Brain microvascular endothelial cell (primary cell): ENCODE measurements at regions not wholly inside any gene's neighbourhood (a gene's known extent, or its start where the extent isn't known, plus 50 kb on each side); places are given as distances from the start of the nearest gene placed in this dataset.

Source experiments
- DNase-seq: peaks from one replicate; pipeline ENCODE4 v3.0.0-alpha.2; 2020
- H3K27ac ChIP-seq: fragments of 250-450 bp; sonication (Bioruptor Pico); 2 replicates; pipeline ENCODE4 v1.5.1; 2020; ENCODE audit warnings: mild to moderate bottlenecking, moderate library complexity
- H3K27me3 ChIP-seq: fragments of 250-450 bp; sonication (Bioruptor Pico); replicated peaks from 2 replicates; pipeline ENCODE4 v1.5.1; 2020; ENCODE audit warnings: mild to moderate bottlenecking
- H3K36me3 ChIP-seq: fragments of 250-450 bp; sonication (Bioruptor Pico); replicated peaks from 2 replicates; pipeline ENCODE4 v1.5.1; 2020; ENCODE audit warnings: mild to moderate bottlenecking
- H3K4me3 ChIP-seq: 2 replicates; pipeline ENCODE4 v1.5.1; 2011; ENCODE audit warnings: low read depth, mild to moderate bottlenecking, control low read depth, low read length, moderate library complexity
- in situ Hi-C: cut with HindIII; loops from 2 replicates; pipeline ENCODE4 v1.10.0; 2017; ENCODE audit warnings: low sequenced_read_pairs, low pct_ligation_motif_present
- TF ChIP-seq, protein P1 (sequence below): IDR thresholded peaks from 2 replicates; pipeline ENCODE4 v1.5.1; 2011; ENCODE audit warnings: low read depth, mild to moderate bottlenecking, moderate library complexity, low read length, control low read depth, inconsistent platforms; ENCODE audit errors: missing control alignments

GRCh38 chr1:38244218-38244845 is 197.7 kb upstream of the POU3F1 start:
- Histone ChIP-seq H3K27ac (no peak overlapping the region), H3K4me3 (no peak overlapping the region), H3K36me3 (no peaks in the 10 kb centered on the region), H3K27me3 (no peaks in the 10 kb centered on the region)
- DNase-seq = no peak
- in situ Hi-C loops = no loop called here
- TF ChIP-seq, protein P1, sequence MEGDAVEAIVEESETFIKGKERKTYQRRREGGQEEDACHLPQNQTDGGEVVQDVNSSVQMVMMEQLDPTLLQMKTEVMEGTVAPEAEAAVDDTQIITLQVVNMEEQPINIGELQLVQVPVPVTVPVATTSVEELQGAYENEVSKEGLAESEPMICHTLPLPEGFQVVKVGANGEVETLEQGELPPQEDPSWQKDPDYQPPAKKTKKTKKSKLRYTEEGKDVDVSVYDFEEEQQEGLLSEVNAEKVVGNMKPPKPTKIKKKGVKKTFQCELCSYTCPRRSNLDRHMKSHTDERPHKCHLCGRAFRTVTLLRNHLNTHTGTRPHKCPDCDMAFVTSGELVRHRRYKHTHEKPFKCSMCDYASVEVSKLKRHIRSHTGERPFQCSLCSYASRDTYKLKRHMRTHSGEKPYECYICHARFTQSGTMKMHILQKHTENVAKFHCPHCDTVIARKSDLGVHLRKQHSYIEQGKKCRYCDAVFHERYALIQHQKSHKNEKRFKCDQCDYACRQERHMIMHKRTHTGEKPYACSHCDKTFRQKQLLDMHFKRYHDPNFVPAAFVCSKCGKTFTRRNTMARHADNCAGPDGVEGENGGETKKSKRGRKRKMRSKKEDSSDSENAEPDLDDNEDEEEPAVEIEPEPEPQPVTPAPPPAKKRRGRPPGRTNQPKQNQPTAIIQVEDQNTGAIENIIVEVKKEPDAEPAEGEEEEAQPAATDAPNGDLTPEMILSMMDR = no peak

DNA sequence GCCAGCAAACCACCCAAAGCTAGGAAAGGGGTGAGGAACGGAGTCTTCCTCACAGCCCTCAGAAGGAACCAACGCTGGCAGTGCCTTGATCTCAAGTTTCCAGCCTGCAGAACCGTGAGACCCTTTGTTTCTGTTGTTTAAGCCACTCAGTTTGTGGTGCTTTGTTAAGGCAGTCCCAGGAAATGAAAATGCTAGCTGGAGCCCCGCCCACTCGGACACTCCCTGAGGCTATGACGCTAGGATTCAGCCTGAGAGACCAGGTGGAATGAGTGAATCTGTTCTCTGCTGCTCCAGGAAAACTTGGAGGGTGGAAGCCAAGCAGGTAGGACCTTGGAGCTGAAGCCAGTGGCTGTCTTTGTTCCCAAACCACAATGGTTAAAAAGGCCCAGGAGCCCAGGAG is 196.5 kb upstream of the POU3F1 start:
- Histone ChIP-seq H3K27ac (no peak overlapping the region), H3K27me3 (no peaks in the 10 kb centered on the region), H3K4me3 (no peak overlapping the region), H3K36me3 (no peaks in the 10 kb centered on the region)
- DNase-seq = no peak
- TF ChIP-seq, protein P1 = no peak
- in situ Hi-C loops = no loop called here

DNA sequence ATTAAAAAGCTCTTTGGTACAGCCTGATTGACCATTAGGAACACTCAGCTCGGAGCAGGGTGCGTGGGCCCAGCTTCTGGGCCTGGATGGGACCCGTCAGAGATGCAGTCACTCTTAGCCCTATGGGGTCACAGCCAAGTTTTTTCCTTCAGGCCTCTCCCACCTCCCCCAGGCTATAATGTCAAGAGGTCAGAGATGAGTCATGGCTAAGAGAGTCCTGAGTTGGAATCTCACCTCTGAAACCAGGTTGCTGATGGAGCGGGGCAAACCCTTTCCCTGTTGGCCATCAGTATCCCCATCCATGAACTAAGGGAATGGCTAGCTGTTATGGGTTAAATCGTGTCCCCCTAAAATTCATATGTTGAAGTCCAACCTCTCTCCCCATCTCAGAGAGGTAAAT is 195.9 kb upstream of the POU3F1 start:
- TF ChIP-seq, protein P1 = no peak
- no peak for DNase-seq
- in situ Hi-C loops = no loop called here

DNA sequence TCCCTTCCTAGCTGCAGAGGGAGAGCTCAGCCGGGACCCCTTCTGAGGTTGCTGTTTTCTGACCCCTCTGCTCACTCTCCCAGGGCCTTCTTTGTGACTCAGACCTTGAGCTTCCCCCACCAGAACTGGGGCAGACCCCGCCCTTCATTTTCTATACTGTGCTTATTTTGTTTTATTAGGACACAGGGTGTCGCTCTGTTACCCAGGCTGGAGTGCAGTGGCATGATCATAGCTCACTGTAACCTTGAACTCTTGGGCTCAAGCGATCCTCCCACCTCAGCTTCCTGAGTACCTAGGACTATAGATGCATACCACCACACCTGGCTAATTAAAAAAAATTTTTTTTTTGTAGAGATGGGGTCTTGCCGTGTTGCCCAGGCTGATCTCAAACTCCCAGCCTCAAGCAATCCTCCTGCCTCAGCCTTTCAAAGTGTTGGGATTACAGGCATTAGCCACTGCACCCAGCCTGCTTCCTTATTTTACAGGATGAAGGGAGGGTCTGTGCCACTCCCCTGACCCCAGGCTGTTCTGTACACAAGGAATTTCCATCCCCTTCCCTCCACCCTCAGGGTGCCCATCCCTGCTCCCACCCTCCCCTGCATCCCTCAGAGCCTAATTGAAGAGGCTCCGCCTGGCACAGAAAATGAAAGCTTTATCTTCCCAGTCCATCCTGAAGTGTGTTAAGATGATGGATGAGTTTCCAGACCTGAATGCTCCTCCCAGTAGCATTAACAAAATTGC is 195.2 kb upstream of the POU3F1 start:
- no peak for DNase-seq
- Histone ChIP-seq H3K27me3 (no peaks in the 10 kb centered on the region), H3K27ac (no peak overlapping the region), H3K4me3 (no peak overlapping the region), H3K36me3 (no peaks in the 10 kb centered on the region)
- TF ChIP-seq, protein P1 = no peak
- in situ Hi-C loops = no loop called here

More for the DNA sequence above, 195.9 kb upstream of the POU3F1 start:
- no peak overlapping the region for H3K4me3 ChIP-seq
- no peak overlapping the region for H3K27ac ChIP-seq
- no peaks in the 10 kb centered on the region for H3K27me3 ChIP-seq
- no peaks in the 10 kb centered on the region for H3K36me3 ChIP-seq

GRCh38 chr1:38240618-38241017 is 194.0 kb upstream of the POU3F1 start:
- no peak overlapping the region for H3K4me3 ChIP-seq
- in situ Hi-C loops = no loop called here

More at GRCh38 chr1:38240618-38241017, 194.0 kb upstream of the POU3F1 start:
- no peak overlapping the region for H3K27ac ChIP-seq
- no peak for DNase-seq
- no peaks in the 10 kb centered on the region for H3K27me3 ChIP-seq
- TF ChIP-seq, protein P1 = no peak
- H3K36me3 ChIP-seq = no peaks in the 10 kb centered on the region
